ENCODE measurements at regions not wholly inside any gene's neighbourhood (a gene's known extent, or its start where the extent isn't known, plus 50 kb on each side); places are given as distances from the start of the nearest gene placed in this dataset.

DNA sequence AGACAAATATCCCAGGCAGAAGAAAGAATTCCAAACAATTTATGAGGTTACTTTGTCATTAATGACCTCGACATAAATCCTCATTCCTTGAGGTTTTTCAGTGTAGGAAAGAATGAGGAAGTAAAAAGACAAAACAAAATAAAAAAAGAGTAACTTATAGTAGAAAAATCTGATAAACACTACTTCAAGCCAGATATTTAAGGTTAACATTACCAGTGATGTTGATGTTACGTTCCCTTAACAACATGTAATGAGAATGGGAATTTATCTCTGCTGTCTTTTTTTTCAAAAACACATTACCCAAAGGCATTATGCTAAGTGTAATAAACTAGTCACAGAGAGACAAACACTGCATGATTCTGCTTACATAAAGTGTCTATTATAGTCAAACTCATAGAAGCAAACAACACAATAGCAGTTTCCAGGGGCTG, 935.1 kb downstream of the SLITRK1 start:
- TF ChIP-seq POLR2A (IDR thresholded peaks at IDR 0.05; ENCODE audit: low read depth, low read length): no peak
- TF ChIP-seq CEBPB (IDR thresholded peaks at IDR 0.05; ENCODE audit: low read depth, low read length): no peak
- TF ChIP-seq, protein P1, sequence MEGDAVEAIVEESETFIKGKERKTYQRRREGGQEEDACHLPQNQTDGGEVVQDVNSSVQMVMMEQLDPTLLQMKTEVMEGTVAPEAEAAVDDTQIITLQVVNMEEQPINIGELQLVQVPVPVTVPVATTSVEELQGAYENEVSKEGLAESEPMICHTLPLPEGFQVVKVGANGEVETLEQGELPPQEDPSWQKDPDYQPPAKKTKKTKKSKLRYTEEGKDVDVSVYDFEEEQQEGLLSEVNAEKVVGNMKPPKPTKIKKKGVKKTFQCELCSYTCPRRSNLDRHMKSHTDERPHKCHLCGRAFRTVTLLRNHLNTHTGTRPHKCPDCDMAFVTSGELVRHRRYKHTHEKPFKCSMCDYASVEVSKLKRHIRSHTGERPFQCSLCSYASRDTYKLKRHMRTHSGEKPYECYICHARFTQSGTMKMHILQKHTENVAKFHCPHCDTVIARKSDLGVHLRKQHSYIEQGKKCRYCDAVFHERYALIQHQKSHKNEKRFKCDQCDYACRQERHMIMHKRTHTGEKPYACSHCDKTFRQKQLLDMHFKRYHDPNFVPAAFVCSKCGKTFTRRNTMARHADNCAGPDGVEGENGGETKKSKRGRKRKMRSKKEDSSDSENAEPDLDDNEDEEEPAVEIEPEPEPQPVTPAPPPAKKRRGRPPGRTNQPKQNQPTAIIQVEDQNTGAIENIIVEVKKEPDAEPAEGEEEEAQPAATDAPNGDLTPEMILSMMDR (conservative IDR thresholded peaks at IDR 0.05; ENCODE audit: low read depth, low read length): no peak
- no peak for TF ChIP-seq RFX5 (IDR thresholded peaks at IDR 0.05; ENCODE audit: low read depth, low read length)
- no peak for TF ChIP-seq SMC3 (IDR thresholded peaks at IDR 0.05; ENCODE audit: low read depth, low read length)

Measured in IMR-90 (cell line).